NB4 (cell line): ENCODE measurements at regions not wholly inside any gene's neighbourhood (a gene's known extent, or its start where the extent isn't known, plus 50 kb on each side); places are given as distances from the start of the nearest gene placed in this dataset.

Source experiments
- MAX ChIP-seq: IDR thresholded peaks from 2 replicates; pipeline ENCODE4 v1.6.1; 2011; ENCODE audit warnings: low read depth, low read length
- POLR2A ChIP-seq: IDR thresholded peaks from 2 replicates; pipeline ENCODE4 v1.6.1; 2011; ENCODE audit warnings: mild to moderate bottlenecking; ENCODE audit not compliant: insufficient read length; ENCODE audit errors: extremely low read depth
- TF ChIP-seq, protein P1 (sequence below): IDR thresholded peaks from one replicate; pipeline ENCODE4 v1.5.1; 2012; ENCODE audit warnings: low read depth, low read length

DNA sequence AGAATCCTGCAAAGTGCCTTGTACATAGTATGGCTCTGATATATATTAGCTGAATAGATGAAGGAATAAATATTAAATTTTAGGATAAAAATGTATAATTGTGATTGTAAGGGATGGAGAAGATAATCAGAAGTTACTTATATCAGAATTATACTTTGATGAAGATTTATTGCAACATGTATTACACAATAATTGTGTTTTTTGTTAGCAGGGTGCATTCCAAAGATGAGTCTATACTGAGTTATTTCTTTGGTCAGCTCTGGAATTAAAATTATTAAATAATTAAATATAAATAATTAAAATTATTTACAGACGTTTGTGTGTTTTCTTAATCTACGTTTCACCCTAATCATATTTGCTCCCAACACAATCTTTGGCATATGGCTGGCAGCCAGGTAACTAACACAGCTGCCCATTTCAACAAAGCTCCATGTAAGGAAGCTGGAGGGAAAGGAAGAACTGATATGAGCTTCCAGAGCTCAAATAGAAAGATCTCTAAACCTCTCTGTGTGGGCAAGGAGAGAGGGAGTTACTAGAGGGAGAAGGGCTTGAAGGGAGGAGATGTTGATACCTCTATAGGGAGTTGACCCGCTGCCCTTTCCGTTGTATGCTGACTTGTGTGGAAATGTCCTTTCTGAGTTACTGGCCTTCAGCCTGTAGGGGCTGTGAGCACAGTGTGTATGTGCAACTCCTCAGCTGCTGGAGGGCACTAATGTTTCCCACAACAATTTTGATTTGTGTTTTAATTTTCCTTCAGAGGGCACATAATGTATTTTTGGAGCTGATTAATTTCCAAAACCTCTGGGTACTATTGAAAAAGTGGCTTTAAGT, 403.4 kb downstream of the MAN2A1 start:
- TF ChIP-seq POLR2A (no peak), MAX (no peak)
- TF ChIP-seq, protein P1, sequence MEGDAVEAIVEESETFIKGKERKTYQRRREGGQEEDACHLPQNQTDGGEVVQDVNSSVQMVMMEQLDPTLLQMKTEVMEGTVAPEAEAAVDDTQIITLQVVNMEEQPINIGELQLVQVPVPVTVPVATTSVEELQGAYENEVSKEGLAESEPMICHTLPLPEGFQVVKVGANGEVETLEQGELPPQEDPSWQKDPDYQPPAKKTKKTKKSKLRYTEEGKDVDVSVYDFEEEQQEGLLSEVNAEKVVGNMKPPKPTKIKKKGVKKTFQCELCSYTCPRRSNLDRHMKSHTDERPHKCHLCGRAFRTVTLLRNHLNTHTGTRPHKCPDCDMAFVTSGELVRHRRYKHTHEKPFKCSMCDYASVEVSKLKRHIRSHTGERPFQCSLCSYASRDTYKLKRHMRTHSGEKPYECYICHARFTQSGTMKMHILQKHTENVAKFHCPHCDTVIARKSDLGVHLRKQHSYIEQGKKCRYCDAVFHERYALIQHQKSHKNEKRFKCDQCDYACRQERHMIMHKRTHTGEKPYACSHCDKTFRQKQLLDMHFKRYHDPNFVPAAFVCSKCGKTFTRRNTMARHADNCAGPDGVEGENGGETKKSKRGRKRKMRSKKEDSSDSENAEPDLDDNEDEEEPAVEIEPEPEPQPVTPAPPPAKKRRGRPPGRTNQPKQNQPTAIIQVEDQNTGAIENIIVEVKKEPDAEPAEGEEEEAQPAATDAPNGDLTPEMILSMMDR = no peak
